HepG2 (cell line): ENCODE measurements at regions not wholly inside any gene's neighbourhood (a gene's known extent, or its start where the extent isn't known, plus 50 kb on each side); places are given as distances from the start of the nearest gene placed in this dataset.

ENCODE experiments used
- ATAC-seq: fragments of 200-7000 bp; cut with Tn5 transposase; 3 replicates; pipeline ENCODE4 v1.9.1; 2020; ENCODE audit warnings: mild to moderate bottlenecking, moderate library complexity
- BruUV-seq: library from RNA; stranded (reverse); fragments of 400-500 nt; replicated peaks from 2 replicates; lab custom pipeline; 2021; lab: Mats Ljungman, UMichigan
- CTCF ChIA-PET: fragments of 300-600 bp; formaldehyde crosslinking; extraction: SDS; loops from one replicate; lab custom pipeline; 2021; ENCODE audit warnings: low total read pairs, inconsistent platforms, low intra/inter-chr PET ratio; lab: Yijun Ruan, JAX
- POLR2A ChIA-PET: fragments of 350-600 bp; sonication (Branson Sonifier 250); formaldehyde crosslinking; loops from one replicate; lab custom pipeline; 2020; ENCODE audit warnings: antibody characterized with exemption, inconsistent platforms; lab: Yijun Ruan, JAX
- DNase-seq: peaks from one replicate; pipeline ENCODE4 v3.0.0-alpha.2; 2015; ENCODE audit warnings: low spot score
- FAIRE-seq: peaks from 3 replicates; lab custom pipeline; 2011; peaks lifted over from hg19 to GRCh38; lab: Jason Lieb, UNC
- H2AFZ ChIP-seq: one replicate; pipeline ENCODE4 v1.6.1; 2011; ENCODE audit warnings: low read length, inconsistent platforms
- H3K27ac ChIP-seq: fragments of 300-600 bp; 3 replicates; pipeline ENCODE4 v1.8.0; 2011; ENCODE audit warnings: mixed run types, mild to moderate bottlenecking, mixed read lengths, low read length, inconsistent platforms; ENCODE audit not compliant: insufficient read depth; ENCODE audit errors: extremely low read length
- H3K27me3 ChIP-seq, 2 experiments: fragments of 200-600 bp in 1 of 2; 2 replicates in 1 of 2; 3 replicates in 1 of 2; pipeline versions ENCODE4 v1.6.0 to v1.8.0; 2011; ENCODE audit warnings: low read length in 2 of 2, mild to moderate bottlenecking in 2 of 2, moderate library complexity in 2 of 2, inconsistent platforms in 1 of 2; ENCODE audit not compliant: insufficient read depth in 2 of 2, control insufficient read depth in 1 of 2
- H3K36me3 ChIP-seq, 2 experiments: fragments of 200-600 bp in 1 of 2; replicated peaks in 1 of 2; 2 replicates in 1 of 2; 3 replicates in 1 of 2; pipeline versions ENCODE4 v1.5.1 to v1.8.0; 2011; ENCODE audit warnings: low read length in 2 of 2, inconsistent platforms in 1 of 2; ENCODE audit not compliant: insufficient read depth in 2 of 2, control insufficient read depth in 1 of 2
- H3K4me1 ChIP-seq: 2 replicates; pipeline ENCODE4 v1.5.1; 2012; ENCODE audit warnings: low read length, inconsistent platforms; ENCODE audit not compliant: insufficient read depth
- H3K4me2 ChIP-seq: 2 replicates; pipeline ENCODE4 v1.6.0; 2011; ENCODE audit warnings: low read depth, low read length, inconsistent platforms
- H3K4me3 ChIP-seq, 3 experiments: fragments of 200-600 bp in 1 of 3; sonication (generic), shearing (Covaris generic) in 1 of 3; replicated peaks in 1 of 3; 2 replicates each; pipeline ENCODE4 v1.5.1; 2011 to 2016; ENCODE audit warnings: low read length in 3 of 3, inconsistent platforms in 2 of 3, low read depth in 2 of 3, mild to moderate bottlenecking in 2 of 3, control low read depth in 1 of 3, mixed read lengths in 1 of 3; ENCODE audit not compliant: insufficient read depth in 1 of 3
- H3K79me2 ChIP-seq: one replicate; pipeline ENCODE4 v1.6.1; 2011; ENCODE audit warnings: low read length, inconsistent platforms; ENCODE audit not compliant: insufficient read depth
- H3K9ac ChIP-seq: 2 replicates; pipeline ENCODE4 v1.6.0; 2011; ENCODE audit warnings: mild to moderate bottlenecking, low read depth, low read length, inconsistent platforms; ENCODE audit not compliant: insufficient read depth
- H3K9me3 ChIP-seq: 2 replicates; pipeline ENCODE4 v1.5.1; 2012; ENCODE audit warnings: mild to moderate bottlenecking, low read length
- H4K20me1 ChIP-seq: 2 replicates; pipeline ENCODE4 v1.6.0; 2011; ENCODE audit warnings: inconsistent platforms, mild to moderate bottlenecking, low read length, moderate library complexity; ENCODE audit not compliant: insufficient read depth
- FIP1L1 ChIP-seq: fragments of 200-400 bp; formaldehyde crosslinking; IDR thresholded peaks from 2 replicates; pipeline ENCODE4 v1.6.1; 2018; ENCODE audit warnings: low read depth, mild to moderate bottlenecking, low read length, moderate library complexity, borderline replicate concordance; ENCODE audit not compliant: insufficient read depth
- IRF2 ChIP-seq: IDR thresholded peaks from 2 replicates; pipeline ENCODE4 v1.6.1; 2018; ENCODE audit warnings: missing genetic modification reagents, missing compliant biosample characterization
- TBP ChIP-seq: sonication (generic); formaldehyde crosslinking; IDR thresholded peaks from 2 replicates; pipeline ENCODE4 v1.5.0; 2020; ENCODE audit warnings: missing genetic modification reagents
- TSC22D2 ChIP-seq: sonication (generic); formaldehyde crosslinking; IDR thresholded peaks from 2 replicates; pipeline ENCODE4 v1.5.1; 2020; ENCODE audit warnings: missing genetic modification reagents, mild to moderate bottlenecking, borderline replicate concordance
- ZFP36 ChIP-seq: fragments of 150-350 bp; IDR thresholded peaks from 2 replicates; pipeline ENCODE4 v1.6.1; 2018; ENCODE audit warnings: borderline replicate concordance, low read length, low read depth; ENCODE audit not compliant: partially characterized antibody
- ZNF329 ChIP-seq: sonication (generic); formaldehyde crosslinking; IDR thresholded peaks from 2 replicates; pipeline ENCODE4 v1.9.0; 2021; ENCODE audit warnings: low read depth, mild to moderate bottlenecking, missing genetic modification reagents
- ZNF451 ChIP-seq: sonication (generic); formaldehyde crosslinking; IDR thresholded peaks from 2 replicates; pipeline ENCODE4 v1.5.0; 2020; ENCODE audit warnings: mild to moderate bottlenecking, missing genetic modification reagents
- WGBS: methylation state at CpG from one replicate; pipeline ENCODE4 v1.1.6; 2017; ENCODE audit warnings: low lambda C conversion rate; 5-methylcytosine and 5-hydroxymethylcytosine counted together
- in situ Hi-C: cut with HindIII; loops from 2 replicates; pipeline ENCODE4 v1.10.0; 2017; ENCODE audit warnings: low pct_unique_long_range_greater_than_20kb; ENCODE audit not compliant: extremely low pct_ligation_motif_present
- intact Hi-C: fragments of 100-400 bp; cut with micrococcal nuclease; formaldehyde crosslinking; loops from one replicate; pipeline ENCODE4 v1.10.0; 2022; ENCODE audit not compliant: unreplicated experiment
- TF ChIP-seq, protein P1 (sequence below): sonication (generic); formaldehyde crosslinking; IDR thresholded peaks from 2 replicates; pipeline ENCODE4 v1.4.0; 2020; ENCODE audit warnings: low read depth, mild to moderate bottlenecking, missing genetic modification reagents
- TF ChIP-seq, protein P2 (sequence below): sonication (generic); formaldehyde crosslinking; IDR thresholded peaks from 2 replicates; pipeline ENCODE4 v1.4.0; 2020; ENCODE audit warnings: missing genetic modification reagents
- TF ChIP-seq, protein P3 (sequence below): sonication (generic); formaldehyde crosslinking; IDR thresholded peaks from 2 replicates; pipeline ENCODE4 v1.5.1; 2020; ENCODE audit warnings: missing genetic modification reagents, mild to moderate bottlenecking, borderline replicate concordance

DNA sequence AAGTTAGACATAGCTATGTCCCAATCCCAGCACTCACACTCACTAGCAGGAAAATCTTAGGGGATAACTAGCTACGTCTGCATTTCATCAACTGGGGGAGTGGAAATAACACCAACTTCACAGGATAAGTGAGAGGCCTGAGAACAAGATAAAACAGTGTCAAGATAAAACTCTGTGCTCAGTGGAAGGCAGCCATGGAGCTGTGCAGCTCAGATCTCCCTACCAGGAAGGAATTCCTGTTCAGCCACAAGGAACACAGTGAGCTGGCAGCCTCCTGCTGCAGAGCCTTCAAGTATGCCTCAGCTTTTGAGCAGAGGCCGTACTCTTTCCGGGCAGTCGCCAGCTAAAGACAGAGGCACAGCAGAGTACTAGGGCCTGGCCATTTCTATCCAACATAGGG, 115.8 kb upstream of the TOPAZ1 start:
- intact Hi-C loops: no loop called here

More for the DNA sequence above, 115.8 kb upstream of the TOPAZ1 start:
- H3K4me3 ChIP-seq: no peak overlapping the region
- H3K4me2 ChIP-seq: no peak overlapping the region
- FAIRE-seq: no peak
- no peak for TF ChIP-seq IRF2
- TF ChIP-seq, protein P1, sequence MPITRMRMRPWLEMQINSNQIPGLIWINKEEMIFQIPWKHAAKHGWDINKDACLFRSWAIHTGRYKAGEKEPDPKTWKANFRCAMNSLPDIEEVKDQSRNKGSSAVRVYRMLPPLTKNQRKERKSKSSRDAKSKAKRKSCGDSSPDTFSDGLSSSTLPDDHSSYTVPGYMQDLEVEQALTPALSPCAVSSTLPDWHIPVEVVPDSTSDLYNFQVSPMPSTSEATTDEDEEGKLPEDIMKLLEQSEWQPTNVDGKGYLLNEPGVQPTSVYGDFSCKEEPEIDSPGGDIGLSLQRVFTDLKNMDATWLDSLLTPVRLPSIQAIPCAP (CRISPR knock-in tag): no peak
- TF ChIP-seq, protein P2, sequence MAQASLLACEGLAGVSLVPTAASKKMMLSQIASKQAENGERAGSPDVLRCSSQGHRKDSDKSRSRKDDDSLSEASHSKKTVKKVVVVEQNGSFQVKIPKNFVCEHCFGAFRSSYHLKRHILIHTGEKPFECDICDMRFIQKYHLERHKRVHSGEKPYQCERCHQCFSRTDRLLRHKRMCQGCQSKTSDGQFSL (CRISPR knock-in tag): no peak
- TF ChIP-seq, protein P3, sequence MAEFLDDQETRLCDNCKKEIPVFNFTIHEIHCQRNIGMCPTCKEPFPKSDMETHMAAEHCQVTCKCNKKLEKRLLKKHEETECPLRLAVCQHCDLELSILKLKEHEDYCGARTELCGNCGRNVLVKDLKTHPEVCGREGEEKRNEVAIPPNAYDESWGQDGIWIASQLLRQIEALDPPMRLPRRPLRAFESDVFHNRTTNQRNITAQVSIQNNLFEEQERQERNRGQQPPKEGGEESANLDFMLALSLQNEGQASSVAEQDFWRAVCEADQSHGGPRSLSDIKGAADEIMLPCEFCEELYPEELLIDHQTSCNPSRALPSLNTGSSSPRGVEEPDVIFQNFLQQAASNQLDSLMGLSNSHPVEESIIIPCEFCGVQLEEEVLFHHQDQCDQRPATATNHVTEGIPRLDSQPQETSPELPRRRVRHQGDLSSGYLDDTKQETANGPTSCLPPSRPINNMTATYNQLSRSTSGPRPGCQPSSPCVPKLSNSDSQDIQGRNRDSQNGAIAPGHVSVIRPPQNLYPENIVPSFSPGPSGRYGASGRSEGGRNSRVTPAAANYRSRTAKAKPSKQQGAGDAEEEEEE (CRISPR knock-in tag): no peak
- TF ChIP-seq ZNF329 (CRISPR knock-in tag): no peak
- no peak for TF ChIP-seq ZNF451 (CRISPR knock-in tag)
- no peak for TF ChIP-seq ZFP36
- no peak for TF ChIP-seq FIP1L1
- TF ChIP-seq TSC22D2: no peak
- no peak for TF ChIP-seq TBP (CRISPR knock-in tag)
- DNase-seq: no peak
- H4K20me1 ChIP-seq: no peaks in the 10 kb centered on the region
- CTCF ChIA-PET: no interaction called here
- no peaks in the 10 kb centered on the region for H3K9me3 ChIP-seq
- in situ Hi-C loops: no loop called here
- no peak overlapping the region for H3K9ac ChIP-seq
- H3K36me3 ChIP-seq: no peaks in the 10 kb centered on the region
- no peaks in the 10 kb centered on the region for H3K79me2 ChIP-seq
- POLR2A ChIA-PET: no interaction called here
- no peak overlapping the region for H3K27ac ChIP-seq
- H3K27me3 ChIP-seq: no peaks in the 10 kb centered on the region; a peak in 2 of 5 replicates
- no peak for ATAC-seq
- H2AFZ ChIP-seq: no peak overlapping the region
- WGBS: 0% methylated on average over 1 of the region's 4 CpGs
- no peaks in the 10 kb centered on the region for H3K4me1 ChIP-seq
- BruUV-seq: no TSS peak
